22Rv1 (cell line): ENCODE measurements at regions not wholly inside any gene's neighbourhood (a gene's known extent, or its start where the extent isn't known, plus 50 kb on each side); places are given as distances from the start of the nearest gene placed in this dataset.

Source experiments
- H3K27ac ChIP-seq: fragments of 450-650 bp; 2 replicates; pipeline ENCODE4 v1.5.1; 2017
- CTCF ChIP-seq: fragments of 450-650 bp; IDR thresholded peaks from 2 replicates; pipeline ENCODE4 v1.5.1; 2017; ENCODE audit warnings: mild to moderate bottlenecking
- ZFX ChIP-seq: fragments of 450-650 bp; IDR thresholded peaks from 2 replicates; pipeline ENCODE4 v1.6.1; 2017; ENCODE audit warnings: antibody characterized with exemption, borderline replicate concordance

- no peak overlapping the region for H3K27ac ChIP-seq
Observed at GRCh38 chr14:54147758-54148157, 191.1 kb upstream of the BMP4 start.

GRCh38 chr14:54148251-54148650 lies 191.6 kb upstream of the BMP4 start:
- H3K27ac ChIP-seq, result no peak overlapping the region
- no peak for TF ChIP-seq ZFX

More at GRCh38 chr14:54147758-54148157, 191.1 kb upstream of the BMP4 start:
- no peak for TF ChIP-seq CTCF
- no peak for TF ChIP-seq ZFX

GRCh38 chr14:54152351-54152750 lies 195.7 kb upstream of the BMP4 start:
- no peak for TF ChIP-seq CTCF
- TF ChIP-seq ZFX, result no peak
- no peak overlapping the region for H3K27ac ChIP-seq

GRCh38 chr14:54166049-54166950 lies 209.7 kb upstream of the BMP4 start:
- no peak overlapping the region for H3K27ac ChIP-seq
- TF ChIP-seq ZFX (no peak), CTCF (no peak)

GRCh38 chr14:54168489-54168888 lies 211.9 kb upstream of the BMP4 start:
- TF ChIP-seq CTCF (no peak), ZFX (no peak)
- H3K27ac ChIP-seq, result no peak overlapping the region

- H3K27ac ChIP-seq, result no peak overlapping the region
- TF ChIP-seq ZFX, result no peak
- TF ChIP-seq CTCF, result no peak
Observed at GRCh38 chr14:54169254-54169924, 212.8 kb upstream of the BMP4 start.

GRCh38 chr14:54170301-54170700 lies 213.7 kb upstream of the BMP4 start:
- no peak overlapping the region for H3K27ac ChIP-seq
- TF ChIP-seq ZFX (no peak), CTCF (no peak)
